Tibial nerve (tissue), 3 donors: ENCODE measurements at regions not wholly inside any gene's neighbourhood (a gene's known extent, or its start where the extent isn't known, plus 50 kb on each side); places are given as distances from the start of the nearest gene placed in this dataset.

Experiments
- POLR2A ChIP-seq, 2 donors: fragments of 450-650 bp; IDR thresholded peaks; one replicate each; pipeline ENCODE4 v1.6.1; 2017; ENCODE audit warnings: antibody characterized with exemption in 2 of 2, mild to moderate bottlenecking in 2 of 2, moderate library complexity in 2 of 2
- TF ChIP-seq, protein P1 (sequence below), 5 experiments: fragments of 200-600 bp in 3 of 5; fragments of 450-650 bp in 2 of 5; sonication (generic) in 3 of 5; IDR thresholded peaks; one replicate each; pipeline ENCODE4 v1.5.1; 2016 to 2019; ENCODE audit warnings: antibody characterized with exemption in 5 of 5, mild to moderate bottlenecking in 3 of 5, moderate library complexity in 2 of 5

DNA sequence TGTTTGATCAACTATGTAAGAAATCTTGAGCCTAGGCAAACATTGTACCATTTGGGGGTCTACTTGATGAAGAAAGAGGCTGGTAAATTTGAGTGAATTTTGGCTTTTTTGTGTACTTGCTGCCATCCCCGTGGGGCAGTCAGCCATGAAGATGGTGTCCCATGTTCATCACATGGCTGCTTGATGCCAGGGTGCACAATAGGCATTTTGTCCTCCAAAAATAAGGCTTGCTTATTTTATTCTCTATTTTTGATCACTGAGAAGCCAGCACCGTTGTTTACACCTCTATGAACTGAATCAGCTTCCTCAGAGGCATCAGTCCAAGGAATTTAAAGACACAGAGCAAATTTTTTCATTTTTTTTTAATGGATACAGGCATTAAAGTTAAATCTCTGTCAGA, 1195.7 kb downstream of the AMY1C start:
- no peak for TF ChIP-seq POLR2A (IDR thresholded peaks at IDR 0.05)
- TF ChIP-seq, protein P1, sequence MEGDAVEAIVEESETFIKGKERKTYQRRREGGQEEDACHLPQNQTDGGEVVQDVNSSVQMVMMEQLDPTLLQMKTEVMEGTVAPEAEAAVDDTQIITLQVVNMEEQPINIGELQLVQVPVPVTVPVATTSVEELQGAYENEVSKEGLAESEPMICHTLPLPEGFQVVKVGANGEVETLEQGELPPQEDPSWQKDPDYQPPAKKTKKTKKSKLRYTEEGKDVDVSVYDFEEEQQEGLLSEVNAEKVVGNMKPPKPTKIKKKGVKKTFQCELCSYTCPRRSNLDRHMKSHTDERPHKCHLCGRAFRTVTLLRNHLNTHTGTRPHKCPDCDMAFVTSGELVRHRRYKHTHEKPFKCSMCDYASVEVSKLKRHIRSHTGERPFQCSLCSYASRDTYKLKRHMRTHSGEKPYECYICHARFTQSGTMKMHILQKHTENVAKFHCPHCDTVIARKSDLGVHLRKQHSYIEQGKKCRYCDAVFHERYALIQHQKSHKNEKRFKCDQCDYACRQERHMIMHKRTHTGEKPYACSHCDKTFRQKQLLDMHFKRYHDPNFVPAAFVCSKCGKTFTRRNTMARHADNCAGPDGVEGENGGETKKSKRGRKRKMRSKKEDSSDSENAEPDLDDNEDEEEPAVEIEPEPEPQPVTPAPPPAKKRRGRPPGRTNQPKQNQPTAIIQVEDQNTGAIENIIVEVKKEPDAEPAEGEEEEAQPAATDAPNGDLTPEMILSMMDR (IDR thresholded peaks at IDR 0.05): no peak
